ENCODE measurements at regions not wholly inside any gene's neighbourhood (a gene's known extent, or its start where the extent isn't known, plus 50 kb on each side); places are given as distances from the start of the nearest gene placed in this dataset.
"Not testable (repeated sequence)": the region's sequence is repeated elsewhere in the genome, so short reads cannot be mapped to it uniquely, and the experiment has no call there.

GRCh38 chr11:112619106-112619505, 342.1 kb upstream of the NCAM1 start:
- TF ChIP-seq CTCF (IDR thresholded peaks at IDR 0.05; ENCODE audit: insufficient read depth, low read depth, low read length), result no peak
- H3K4me3 ChIP-seq (ENCODE audit: low read depth, low read length), result no peak overlapping the region

GRCh38 chr11:112620621-112621394, 340.4 kb upstream of the NCAM1 start:
- TF ChIP-seq CTCF (IDR thresholded peaks at IDR 0.05; ENCODE audit: insufficient read depth, low read depth, low read length), result no peak
- H3K4me3 ChIP-seq (ENCODE audit: low read depth, low read length), result no peak overlapping the region
- no peak for DNase-seq (ENCODE audit: low read depth)

More at GRCh38 chr11:112619106-112619505, 342.1 kb upstream of the NCAM1 start:
- DNase-seq (ENCODE audit: low read depth), result no peak

DNA sequence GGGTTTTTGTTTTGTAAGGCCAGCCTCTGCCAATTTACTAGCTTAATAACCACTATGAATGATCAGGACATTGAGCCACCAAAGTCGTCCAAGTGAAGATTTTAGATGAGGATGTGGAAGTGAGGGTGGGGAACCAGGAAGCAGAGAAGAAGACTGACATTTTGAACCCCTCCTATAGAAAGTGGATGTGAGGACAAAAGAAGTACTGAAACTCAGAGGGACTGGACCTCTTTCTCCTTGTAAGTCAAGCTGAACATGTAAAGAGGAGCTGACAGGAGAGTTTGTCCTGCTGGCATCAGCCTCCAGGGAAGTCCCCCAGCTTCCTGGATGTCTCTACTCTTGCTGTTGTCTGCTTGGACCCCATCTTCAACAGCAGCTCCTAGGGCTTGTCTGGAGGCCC, 338.2 kb upstream of the NCAM1 start:
- no peak for TF ChIP-seq CTCF (IDR thresholded peaks at IDR 0.05; ENCODE audit: insufficient read depth, low read depth, low read length)
- DNase-seq (ENCODE audit: low read depth), result no peak
- no peak overlapping the region for H3K4me3 ChIP-seq (ENCODE audit: low read depth, low read length)

- no peak for DNase-seq (ENCODE audit: low read depth)
- TF ChIP-seq CTCF (IDR thresholded peaks at IDR 0.05; ENCODE audit: insufficient read depth, low read depth, low read length), result no peak
- H3K4me3 ChIP-seq (ENCODE audit: low read depth, low read length), result no peak overlapping the region
Observed at GRCh38 chr11:112624431-112624830, 336.8 kb upstream of the NCAM1 start.

GRCh38 chr11:112624971-112625370, 336.2 kb upstream of the NCAM1 start:
- H3K4me3 ChIP-seq (ENCODE audit: low read depth, low read length); DNase-seq (ENCODE audit: low read depth): not testable (repeated sequence)

DNA sequence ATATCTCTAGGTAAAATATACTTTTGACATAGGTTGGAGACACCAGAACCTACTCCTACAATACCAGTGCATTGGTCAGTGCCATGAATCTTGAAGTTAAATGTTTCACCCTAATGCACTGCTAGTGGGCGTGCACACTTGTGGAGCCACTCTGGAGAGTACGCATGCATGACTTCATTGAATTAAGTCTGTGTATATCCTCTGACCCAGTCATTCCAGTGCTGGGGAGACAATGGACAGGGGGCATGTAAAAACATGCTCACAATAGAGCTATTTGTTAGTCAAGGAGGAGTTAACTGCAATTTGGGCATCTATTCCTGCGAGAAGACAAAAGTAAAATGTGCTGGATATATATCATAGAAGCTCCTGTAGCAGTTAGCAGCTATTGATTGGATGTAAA, 335.4 kb upstream of the NCAM1 start:
- no peak for DNase-seq (ENCODE audit: low read depth)
- H3K4me3 ChIP-seq (ENCODE audit: low read depth, low read length), result no peak overlapping the region
- TF ChIP-seq CTCF (IDR thresholded peaks at IDR 0.05; ENCODE audit: insufficient read depth, low read depth, low read length), result no peak

DNA sequence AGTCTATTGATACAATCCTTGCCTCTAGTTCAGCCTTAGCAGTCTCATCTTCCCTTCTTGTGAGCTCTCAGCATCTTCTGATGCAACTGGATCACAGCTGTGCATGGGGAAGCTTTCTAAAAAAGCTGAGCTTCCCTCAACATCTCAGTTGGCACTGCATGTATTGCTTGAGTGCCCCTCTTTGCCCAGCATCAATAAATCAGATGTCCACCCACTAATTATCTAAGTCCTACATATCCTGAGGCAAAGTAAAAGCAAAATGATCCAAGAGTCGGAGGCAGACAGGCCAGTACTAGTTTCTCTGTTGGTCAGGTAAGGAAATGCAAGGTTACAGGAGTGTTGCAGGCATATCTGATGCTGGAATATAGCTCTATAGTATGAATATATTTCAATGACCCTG, 334.5 kb upstream of the NCAM1 start:
- no peak for TF ChIP-seq CTCF (IDR thresholded peaks at IDR 0.05; ENCODE audit: insufficient read depth, low read depth, low read length)
- no peak for DNase-seq (ENCODE audit: low read depth)
- no peak overlapping the region for H3K4me3 ChIP-seq (ENCODE audit: low read depth, low read length)
